ENCODE measurements at regions not wholly inside any gene's neighbourhood (a gene's known extent, or its start where the extent isn't known, plus 50 kb on each side); places are given as distances from the start of the nearest gene placed in this dataset.

- TF ChIP-seq MEF2A (IDR thresholded peaks at IDR 0.05; ENCODE audit: borderline replicate concordance, low read depth) (no peak), MAX (IDR thresholded peaks at IDR 0.05; ENCODE audit: low read depth) (no peak), TAF1 (IDR thresholded peaks at IDR 0.05; ENCODE audit: borderline replicate concordance, low read depth, low read length) (no peak), CTCF (IDR thresholded peaks at IDR 0.05) (no peak), JUND (IDR thresholded peaks at IDR 0.05) (no peak), IRF3 (IDR thresholded peaks at IDR 0.05; ENCODE audit: low read depth, low read length) (no peak), POLR2AphosphoS5 (IDR thresholded peaks at IDR 0.05; ENCODE audit: low read depth, low read length) (no peak), YY1 (IDR thresholded peaks at IDR 0.05; ENCODE audit: low read depth) (no peak), PBX3 (IDR thresholded peaks at IDR 0.05) (no peak)
Measured at GRCh38 chr7:41201021-41201420, 501.9 kb downstream of the INHBA start.

Measured in SK-N-SH (cell line).